HG03159 (cell line): ENCODE measurements at regions not wholly inside any gene's neighbourhood (a gene's known extent, or its start where the extent isn't known, plus 50 kb on each side); places are given as distances from the start of the nearest gene placed in this dataset.
"Not testable (repeated sequence)": the region's sequence is repeated elsewhere in the genome, so short reads cannot be mapped to it uniquely, and the experiment has no call there.

Source experiments
- ATAC-seq: cut with Tn5 transposase; IDR thresholded peaks from one replicate; pipeline ENCODE4 v1.9.1; 2021; ENCODE audit warnings: mild to moderate bottlenecking, moderate library complexity; ENCODE audit not compliant: unreplicated experiment

- no peak for ATAC-seq
These were observed 146.4 kb downstream of the ACTR3B start for GRCh38 chr7:152905949-152906348.

- ATAC-seq, result no peak
These were observed 147.7 kb downstream of the ACTR3B start for GRCh38 chr7:152907042-152907761.

- no peak for ATAC-seq
These were observed 149.7 kb downstream of the ACTR3B start for GRCh38 chr7:152909280-152909679.

GRCh38 chr7:152909683-152910544 is 150.4 kb downstream of the ACTR3B start:
- no peak for ATAC-seq

- no peak for ATAC-seq
These were observed 151.1 kb downstream of the ACTR3B start for GRCh38 chr7:152910545-152911225.

GRCh38 chr7:152911226-152911560 is 151.6 kb downstream of the ACTR3B start:
- no peak for ATAC-seq

- no peak for ATAC-seq
These were observed 152.4 kb downstream of the ACTR3B start for GRCh38 chr7:152911922-152912321.

- ATAC-seq, result no peak
These were observed 153.0 kb downstream of the ACTR3B start for GRCh38 chr7:152912511-152912910.

- ATAC-seq, result no peak
These were observed 153.9 kb downstream of the ACTR3B start for GRCh38 chr7:152913492-152913891.

- ATAC-seq, result no peak
These were observed 154.7 kb downstream of the ACTR3B start for GRCh38 chr7:152914014-152914844.

GRCh38 chr7:152914845-152915102 is 155.2 kb downstream of the ACTR3B start:
- ATAC-seq, result not testable (repeated sequence)

GRCh38 chr7:152922318-152923081 is 162.9 kb downstream of the ACTR3B start:
- ATAC-seq, result no peak

GRCh38 chr7:152923711-152924110 is 164.2 kb downstream of the ACTR3B start:
- ATAC-seq, result no peak

- ATAC-seq, result no peak
These were observed 164.7 kb downstream of the ACTR3B start for GRCh38 chr7:152924238-152924637.

GRCh38 chr7:152924826-152925411 is 165.4 kb downstream of the ACTR3B start:
- no peak for ATAC-seq

GRCh38 chr7:152925412-152926147 is 166.0 kb downstream of the ACTR3B start:
- no peak for ATAC-seq

GRCh38 chr7:152931633-152932032 is 172.1 kb downstream of the ACTR3B start:
- ATAC-seq, result no peak

- no peak for ATAC-seq
These were observed 177.7 kb downstream of the ACTR3B start for GRCh38 chr7:152937282-152937681.

- ATAC-seq, result not testable (repeated sequence)
These were observed 187.1 kb downstream of the ACTR3B start for GRCh38 chr7:152946616-152947015.
